ENCODE measurements at regions not wholly inside any gene's neighbourhood (a gene's known extent, or its start where the extent isn't known, plus 50 kb on each side); places are given as distances from the start of the nearest gene placed in this dataset.

DNA sequence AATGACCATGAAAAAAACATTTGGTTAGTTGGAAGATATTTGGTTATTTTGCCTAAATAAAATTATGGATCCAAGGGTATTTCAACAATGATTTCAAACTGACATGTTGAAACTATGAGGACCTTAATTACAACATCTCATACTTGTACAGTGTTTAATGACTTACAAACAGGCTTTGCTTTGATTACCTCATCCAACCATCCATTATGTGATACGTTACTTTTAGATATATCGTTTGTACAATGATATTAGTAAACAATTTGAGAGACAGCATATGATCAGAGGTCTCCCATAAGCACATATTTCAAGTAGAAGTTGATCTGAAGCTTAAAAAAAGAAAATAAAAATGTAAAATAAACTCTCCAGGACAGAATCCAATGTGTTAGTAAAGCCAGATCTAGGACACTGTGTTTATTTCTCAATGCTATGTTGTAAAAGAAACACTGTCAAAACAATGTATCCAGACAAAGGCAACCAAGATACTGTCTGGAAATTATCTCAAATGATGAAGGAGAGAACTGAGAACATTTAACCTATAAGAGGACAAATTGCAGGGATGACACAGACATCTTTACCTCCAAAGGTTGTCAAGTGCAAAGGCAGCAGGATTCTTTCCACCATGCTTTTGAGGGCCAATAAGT, 116.0 kb upstream of the TARS1 start:
- DNase-seq = no peak

DNA sequence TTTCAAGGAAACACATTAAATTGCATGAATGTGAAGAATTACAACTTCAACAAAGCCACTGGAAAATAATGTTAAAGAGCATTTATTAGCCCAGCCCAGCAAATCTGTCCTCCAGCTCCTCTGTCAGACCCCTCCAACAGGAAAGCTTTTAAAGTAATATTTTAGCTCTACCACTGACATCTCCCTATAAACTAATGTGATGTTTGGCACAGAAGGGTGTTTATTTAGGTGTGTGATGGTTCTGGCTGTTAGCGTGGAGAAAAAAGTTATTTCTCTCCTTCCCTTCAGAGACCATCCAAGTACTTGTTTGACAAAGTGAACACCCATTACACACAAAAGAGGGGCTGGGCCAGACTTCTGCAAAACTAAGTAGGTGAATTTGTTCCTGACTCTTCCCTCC, 111.9 kb upstream of the TARS1 start:
- DNase-seq = no peak

DNA sequence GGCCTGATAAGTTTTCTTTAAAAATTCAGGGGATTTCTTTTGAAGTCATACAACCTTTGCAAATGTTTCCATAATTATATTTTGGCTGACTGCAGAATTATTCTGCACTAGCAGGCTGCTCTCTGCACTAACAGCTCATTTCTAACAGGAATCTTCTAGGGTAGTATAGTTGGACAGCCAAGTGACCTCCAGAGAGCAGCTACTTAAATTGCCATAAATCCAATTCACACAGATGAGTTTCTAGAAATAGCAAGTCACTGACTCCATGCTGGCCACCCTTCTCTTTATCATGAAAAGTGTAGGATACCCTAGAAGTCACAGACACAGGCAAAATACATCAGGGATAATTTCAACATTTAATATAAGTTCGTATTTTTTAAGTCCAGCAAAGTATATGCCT, 110.9 kb upstream of the TARS1 start:
- DNase-seq = peak; percentile 70 to 74

DNA sequence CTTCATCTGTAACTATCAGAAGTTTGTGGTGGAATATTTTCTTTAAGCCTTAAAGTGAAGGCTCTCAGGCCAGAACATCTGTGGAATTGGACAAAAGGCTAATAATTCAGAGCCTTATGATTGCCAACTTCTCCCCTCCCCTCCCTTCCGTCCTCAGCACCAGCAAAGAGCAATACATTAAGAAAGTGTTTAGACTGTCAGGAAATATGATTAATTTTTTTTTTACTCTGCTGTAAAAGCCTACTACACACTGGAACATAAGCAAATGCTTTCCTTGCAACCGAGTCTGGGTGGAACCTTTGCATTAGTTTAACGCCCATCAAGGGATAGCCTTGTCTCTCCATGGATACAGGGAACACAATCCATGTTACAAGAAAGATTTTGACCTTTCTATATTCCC, 110.3 kb upstream of the TARS1 start:
- no peak for DNase-seq

DNA sequence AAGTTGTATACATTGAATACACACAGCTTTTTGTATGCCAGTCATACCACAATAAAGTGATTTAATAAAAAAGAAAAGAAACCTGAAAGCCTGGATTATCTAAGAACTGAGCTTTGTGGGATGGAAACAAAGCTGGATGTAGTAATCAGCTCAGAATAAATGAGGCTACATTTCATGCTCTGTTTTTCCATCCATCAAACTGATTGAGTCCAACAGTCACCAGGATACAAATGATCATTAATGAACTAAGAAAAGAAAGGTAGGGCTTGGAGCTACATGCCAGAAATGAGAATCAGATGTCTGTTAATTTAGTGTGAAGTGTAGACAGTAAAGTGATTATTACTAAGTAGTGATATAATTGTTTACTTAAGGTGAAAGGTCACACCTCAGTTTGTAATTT, 109.8 kb upstream of the TARS1 start:
- no peak for DNase-seq

DNA sequence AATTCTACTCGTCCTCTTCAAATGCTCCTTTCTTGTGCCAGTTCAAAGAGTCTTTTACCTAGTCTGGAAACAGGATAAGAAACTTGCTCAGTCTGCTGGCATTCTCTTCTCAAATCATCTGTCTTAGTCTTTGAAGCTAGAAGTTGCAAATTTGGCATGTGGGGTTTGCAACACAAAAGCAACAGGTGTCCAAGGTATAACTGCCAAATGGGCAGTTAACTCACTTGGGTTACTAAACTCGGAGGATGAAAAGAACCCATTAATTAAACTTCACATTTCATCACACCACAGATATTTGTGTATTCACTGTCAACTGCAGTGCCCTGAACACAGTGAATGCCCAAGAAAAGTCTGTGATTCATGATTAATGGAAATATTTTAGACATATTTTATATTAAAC, 108.0 kb upstream of the TARS1 start:
- DNase-seq = no peak

DNA sequence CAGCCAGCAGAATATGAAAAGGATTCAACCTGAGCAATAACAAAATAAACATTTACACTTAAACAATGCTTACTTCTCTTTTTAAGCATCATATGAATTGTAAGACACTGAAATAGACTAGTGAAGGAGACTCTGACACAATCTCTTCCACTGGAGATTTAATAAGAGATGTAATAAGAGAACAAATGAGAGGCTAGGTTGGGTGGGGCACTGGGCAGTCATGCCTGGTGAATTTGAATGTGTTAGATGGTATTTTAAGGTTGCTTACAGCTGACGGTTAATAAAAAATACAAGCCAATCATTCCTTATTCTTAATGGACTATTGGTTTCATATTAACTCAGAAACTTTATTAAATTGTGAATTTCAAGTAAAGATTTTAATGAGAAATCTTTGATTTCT, 105.9 kb upstream of the TARS1 start:
- DNase-seq = no peak

DNA sequence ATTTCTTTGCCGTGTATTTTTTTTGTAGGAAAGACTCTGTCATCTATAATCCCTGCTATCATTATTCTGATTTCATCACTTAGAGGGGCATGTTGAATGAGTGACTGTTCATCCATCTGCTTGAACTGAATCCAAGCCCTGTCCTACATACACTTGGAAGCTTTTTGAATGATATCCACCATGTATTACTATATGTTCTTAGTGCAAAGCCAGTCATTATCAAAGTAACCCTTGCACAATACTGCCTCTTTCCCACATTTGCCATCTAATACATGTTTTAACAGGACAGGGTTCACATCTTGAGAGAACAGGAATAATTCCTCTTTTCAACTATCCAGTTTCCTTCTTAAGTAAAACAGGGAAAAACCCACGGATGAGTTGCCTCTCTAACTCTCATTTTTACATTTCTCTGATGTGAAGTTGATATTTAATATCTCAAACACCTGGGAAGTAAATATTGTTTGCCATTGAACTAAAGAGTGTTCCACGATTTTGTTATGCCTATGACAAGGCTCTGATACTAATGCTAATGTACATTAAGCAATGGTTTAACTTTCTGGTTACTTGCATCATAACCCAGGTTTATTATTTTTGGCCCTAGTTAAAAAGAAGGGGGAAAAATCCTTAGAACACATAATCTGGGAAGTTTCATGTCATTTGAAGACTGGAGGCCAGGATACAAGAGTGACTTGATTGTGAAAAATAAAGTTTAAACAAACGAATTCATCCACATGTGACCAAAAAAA, 103.7 kb upstream of the TARS1 start:
- DNase-seq = no peak

DNA sequence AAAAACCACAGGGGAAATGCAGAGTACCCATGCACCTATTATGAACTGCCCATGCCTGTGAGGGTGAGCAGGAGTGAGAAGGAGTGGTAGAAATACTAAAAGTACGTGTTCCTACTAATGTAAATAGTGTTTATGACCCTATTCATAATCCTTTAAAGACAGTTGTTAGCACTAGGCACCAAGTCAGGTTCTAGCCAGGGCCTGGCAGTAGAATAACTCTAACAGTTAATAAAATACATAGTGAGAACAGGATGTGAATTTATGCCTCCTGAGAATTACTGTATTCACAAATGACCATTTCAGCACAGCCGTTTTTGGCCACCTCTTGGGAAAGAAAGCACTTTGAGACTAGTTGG, 103.2 kb upstream of the TARS1 start:
- DNase-seq = no peak

DNA sequence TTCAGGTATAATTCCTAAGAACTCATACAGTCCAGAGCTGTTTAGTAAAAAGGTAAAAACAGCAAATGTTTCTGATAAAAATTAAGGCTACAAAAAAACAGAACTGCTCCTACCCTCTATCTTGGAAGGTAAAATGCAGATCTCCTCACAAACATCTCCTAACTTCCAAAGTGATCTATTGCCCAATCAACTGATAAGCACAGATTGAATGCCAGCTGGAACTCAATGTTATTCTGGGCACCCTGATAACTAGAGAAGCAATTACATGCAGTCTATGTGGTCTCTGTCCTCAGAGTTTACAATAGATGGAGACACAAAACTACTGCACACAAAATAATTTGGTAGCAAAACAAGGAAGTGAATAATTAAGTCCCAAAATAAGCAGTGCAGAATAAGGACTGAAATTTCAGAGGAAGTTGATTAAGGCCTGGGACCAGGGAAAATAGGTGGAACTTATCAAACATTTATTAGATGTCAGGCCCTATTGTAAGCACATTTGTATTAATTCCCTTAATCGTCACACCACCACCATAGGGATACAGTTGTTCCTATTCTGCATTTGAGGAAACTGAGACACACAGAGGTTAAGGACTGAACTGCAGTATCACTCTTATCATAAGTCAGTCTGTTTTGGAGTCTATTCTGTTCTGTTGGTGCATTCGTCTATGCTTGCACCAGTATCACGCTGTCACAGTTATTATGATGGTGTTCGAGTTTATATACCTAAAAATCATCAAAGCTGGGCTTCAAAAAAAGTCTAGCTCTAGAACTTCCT, 102.2 kb upstream of the TARS1 start:
- DNase-seq = no peak

DNA sequence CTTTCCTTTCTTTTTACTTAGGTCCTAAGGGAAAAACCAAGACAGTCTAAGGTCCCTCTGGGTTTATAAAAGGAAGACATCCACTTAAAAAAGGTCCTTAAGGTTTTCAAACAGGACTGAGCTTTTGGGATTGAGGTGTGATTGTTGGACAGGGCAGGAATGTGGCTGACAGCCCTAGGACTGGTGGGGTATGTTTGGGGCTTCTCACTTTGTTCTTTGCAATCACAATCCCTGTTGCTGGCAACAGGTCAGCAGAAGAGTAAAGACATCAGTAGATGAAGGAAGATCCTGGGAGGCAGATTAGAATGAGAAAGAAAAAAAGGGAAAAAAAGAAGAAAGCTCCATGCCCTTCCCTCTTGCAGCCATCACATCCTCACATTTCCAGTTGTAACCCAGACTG, 101.4 kb upstream of the TARS1 start:
- no peak for DNase-seq

DNA sequence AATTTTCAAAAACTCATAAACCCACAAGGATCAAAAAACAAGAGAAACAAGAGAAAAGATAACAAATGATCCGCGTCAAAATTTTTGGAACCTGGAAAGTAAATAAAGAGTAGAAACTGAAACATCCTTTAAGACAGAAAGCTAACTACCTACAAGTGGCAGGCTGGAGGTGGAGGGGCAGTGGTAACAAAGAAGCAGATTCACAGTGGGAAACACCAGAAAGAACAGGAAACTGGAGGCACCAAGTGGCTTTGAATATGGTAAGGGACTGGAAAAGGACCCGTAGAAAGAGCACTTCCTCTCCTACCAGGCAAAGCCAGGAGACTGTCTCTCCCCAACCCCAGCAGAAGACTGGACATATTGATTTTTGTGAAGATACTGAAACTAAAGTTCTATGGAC, 100.6 kb upstream of the TARS1 start:
- DNase-seq = no peak

DNA sequence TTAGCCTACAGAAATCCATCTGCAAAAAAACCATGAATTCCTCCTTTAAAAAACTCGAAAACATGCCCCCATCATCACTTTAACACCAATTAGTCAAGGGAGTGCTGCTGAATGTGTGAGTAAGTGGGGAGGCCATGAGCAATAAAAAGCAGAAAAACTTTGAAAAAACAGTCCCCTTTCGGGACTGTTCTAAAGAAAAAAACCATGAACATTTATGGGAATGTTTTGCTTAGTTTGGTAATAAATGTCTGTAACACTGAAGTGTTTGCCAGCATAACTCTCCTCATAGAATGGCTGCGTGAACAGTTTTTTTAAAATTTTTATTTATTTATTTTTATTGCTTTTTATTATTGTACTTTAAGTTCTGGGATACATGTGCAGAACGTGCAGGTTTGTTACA, 99.4 kb upstream of the TARS1 start:
- no peak for DNase-seq

DNA sequence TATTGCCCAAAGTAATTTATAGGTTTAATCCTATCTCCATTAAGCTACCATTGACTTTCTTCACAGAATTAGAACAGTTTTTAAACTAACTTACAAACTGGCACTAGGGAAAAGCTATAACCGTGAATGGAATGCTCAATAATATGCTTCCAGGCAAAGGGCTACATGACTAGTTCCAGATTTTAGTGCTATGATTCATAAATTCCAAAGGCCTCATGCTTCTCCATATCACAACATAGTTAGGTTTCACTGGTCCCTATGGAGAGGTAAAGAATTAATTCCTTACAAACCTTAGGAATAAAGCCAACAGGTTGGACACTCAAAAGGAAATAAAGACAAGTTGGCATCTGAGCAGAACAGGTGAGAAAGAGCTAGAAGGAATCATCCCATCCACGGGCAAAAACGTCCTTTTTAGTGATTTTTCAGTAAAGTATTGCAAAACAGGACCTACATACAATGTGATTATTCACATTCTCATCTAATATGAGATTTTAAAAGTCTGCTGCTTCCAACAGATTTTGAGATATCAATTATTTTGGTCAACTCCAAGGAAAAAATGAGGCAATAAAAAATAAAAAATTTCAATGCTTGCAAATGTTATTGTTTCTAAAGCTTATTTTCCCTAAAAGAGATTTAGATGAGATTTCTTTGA, 97.0 kb upstream of the TARS1 start:
- no peak for DNase-seq

DNA sequence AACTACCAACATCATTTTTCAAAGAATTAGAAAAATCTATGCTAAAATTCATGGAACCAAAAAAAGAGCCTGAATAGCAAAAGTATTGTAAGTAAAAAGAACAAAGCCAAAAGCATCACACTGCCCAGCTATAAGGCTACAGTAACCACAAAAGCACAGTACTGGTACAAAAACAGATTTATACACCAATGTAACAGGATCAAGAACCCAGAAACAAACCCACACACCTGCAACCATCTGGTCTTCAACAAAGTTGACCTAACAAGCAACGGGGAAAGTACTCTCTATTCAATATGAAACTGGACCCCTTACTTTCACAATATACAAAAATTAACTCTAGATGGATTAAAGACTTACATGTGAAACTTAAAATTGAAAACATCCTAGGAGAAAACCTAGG, 94.2 kb upstream of the TARS1 start:
- no peak for DNase-seq

DNA sequence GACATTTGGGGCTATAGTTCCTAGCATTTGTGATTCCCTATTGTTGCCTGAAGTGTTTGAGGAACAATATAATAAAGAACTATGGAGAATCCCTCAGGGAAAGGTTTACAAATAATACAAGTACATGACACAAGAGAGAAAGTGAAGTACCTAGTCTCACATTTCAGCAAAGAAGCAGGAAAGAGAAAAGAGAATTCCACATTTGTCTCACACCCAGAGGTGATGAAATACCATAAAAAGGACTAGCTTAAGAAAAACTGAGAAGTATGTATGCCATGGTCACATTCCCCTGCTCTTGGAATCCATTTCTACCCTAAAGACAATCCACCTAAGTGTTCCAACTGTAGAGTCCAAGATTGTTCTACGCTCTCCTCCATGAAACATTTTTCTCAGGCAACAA, 79.0 kb upstream of the TARS1 start:
- DNase-seq = no peak

DNA sequence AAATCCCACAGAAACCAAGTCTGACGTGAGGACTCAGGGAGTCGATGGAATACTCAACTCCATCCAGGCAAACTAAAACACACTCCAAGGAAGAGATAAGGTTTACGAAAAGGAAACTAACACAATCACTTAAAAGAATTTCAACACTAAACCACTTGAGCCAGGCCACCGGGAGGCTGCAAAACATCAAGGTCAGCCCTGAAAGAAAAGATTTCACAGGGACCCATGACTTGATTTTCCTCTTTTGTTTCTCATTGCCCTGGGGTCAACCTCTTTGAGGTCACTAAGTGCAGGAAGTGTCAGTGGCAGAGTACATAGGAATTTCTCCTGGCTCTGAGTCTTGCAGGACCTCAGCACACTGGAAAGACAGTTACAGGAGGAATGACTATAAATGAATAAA, 77.8 kb upstream of the TARS1 start:
- no peak for DNase-seq

DNA sequence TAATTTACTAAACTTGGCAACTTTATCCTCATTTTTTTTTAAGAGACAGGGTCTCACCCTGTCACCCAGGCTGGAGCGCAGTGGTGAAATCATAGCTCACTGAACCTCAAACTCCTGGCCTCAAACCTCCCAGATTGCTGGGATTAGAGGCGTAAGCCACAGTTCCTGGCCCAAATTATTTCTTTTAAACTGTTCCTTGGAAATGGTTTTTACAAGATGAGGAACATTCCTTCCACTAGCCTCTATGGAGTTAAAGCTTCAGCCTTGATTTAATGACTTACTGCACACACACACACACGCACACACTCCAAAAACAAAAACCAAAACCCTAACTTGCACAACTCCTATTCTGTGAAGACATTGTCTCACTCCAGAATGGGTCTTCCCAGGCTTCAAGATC, 77.2 kb upstream of the TARS1 start:
- no peak for DNase-seq

DNA sequence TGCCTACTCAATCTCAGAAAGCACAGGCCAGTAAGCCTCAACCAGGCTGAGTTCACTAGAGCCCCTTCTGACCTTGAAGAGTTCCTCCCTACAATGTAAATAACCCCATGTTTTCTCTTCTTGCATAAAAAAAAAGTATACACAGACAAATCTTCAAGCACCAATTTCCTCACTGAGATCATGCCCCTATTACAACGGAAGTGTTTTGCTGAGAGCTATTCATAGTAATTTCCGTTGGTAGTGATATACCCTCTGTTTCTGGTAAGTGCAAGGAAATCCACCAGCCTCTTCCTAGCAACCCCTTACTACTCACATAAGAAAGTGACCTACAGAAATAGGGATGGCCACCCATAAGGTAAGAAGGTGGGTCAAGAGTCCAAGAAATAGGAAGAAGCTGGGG, 76.4 kb upstream of the TARS1 start:
- no peak for DNase-seq

DNA sequence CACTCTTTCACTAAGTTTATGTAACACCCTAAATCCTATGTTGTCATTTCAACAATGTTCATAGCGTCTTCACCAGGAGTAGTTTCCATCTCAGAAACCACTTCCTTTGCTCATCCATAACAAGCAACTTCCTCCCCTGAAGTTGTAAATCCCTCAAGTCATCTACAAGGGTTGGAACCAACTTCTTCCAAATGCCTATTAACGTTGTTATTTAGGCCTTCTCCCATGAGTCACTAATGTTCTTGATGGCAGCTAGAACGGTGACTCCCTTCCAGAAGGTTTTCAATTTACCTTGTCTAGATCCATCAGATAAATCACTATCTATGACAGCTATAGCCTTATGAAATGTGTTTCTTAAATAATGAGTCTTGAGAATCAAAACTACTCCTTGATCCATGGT, 73.3 kb upstream of the TARS1 start:
- no peak for DNase-seq

DNA sequence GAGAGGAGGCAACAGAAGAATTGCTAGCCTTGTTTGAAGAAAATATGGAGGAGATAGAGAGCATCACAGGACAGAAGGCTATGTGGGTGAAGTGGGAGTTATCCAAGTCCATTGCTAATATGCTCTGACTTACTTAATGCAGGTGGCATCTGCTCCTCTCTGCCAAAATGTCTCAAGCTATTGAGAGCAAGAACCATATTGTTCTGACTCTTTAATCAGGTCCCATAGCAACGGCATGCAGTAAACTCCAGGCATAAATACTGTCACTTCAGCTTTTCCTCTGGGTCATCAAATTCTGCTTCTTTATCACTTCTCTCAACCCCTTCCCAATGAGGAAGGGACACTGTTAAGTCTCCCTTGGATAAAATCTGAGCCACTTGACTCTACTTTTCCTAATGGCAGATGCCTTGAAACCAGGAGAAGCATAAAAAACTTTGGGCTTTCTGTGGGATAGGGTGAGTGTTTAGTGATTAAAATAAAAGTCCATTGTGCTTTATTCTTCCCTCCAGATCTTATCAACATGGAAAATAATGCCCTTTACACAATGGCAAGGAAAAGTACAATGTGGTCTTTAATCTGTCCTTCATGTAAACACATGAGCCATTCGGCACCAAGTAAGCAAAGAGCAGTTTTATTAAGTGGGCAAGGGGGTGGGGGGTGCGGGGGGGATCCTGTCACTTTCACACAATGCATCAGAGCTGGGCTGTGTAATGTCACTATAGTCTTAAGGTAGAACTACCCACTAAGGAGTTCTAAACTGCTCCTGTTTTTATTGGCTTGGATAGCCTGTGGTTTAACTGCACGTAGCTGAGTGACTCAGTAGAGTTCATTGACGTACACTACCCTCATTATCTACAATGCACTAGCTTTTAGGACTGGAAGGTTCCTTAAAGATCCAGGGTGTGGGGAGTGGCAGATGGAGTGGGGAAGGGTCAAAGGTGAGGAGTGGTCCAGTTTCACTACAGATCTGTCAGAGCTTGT, 71.0 kb upstream of the TARS1 start:
- DNase-seq = no peak

DNA sequence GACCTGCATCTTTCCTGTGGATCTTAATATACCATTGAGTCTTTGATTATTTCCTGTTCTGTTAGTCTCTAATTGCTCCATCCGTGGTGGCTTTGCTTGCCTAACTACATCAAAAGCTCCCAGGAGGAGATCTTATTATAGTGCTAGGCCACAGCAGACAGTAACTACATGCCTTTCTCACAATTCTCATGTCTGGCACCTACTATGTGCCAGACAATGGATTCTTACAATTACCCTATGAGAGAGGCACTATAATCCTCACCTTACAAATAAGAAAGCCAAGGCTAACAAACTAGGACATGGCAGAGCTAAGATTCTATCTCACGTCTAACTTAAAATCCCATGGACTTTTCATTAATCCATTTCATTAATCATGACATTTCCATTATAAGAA, 70.3 kb upstream of the TARS1 start:
- no peak for DNase-seq

Measured in right lung (tissue), 2 donors.